GM18907 (cell line): ENCODE measurements at regions not wholly inside any gene's neighbourhood (a gene's known extent, or its start where the extent isn't known, plus 50 kb on each side); places are given as distances from the start of the nearest gene placed in this dataset.

ENCODE experiments used
- ATAC-seq: cut with Tn5 transposase; IDR thresholded peaks from one replicate; pipeline ENCODE4 v1.9.1; 2021; ENCODE audit warnings: mild to moderate bottlenecking, moderate library complexity; ENCODE audit not compliant: unreplicated experiment

- ATAC-seq: no peak
These were observed 288.1 kb upstream of the MAP3K7 start for GRCh38 chr6:90874931-90875330.

GRCh38 chr6:90872981-90873380 is 286.1 kb upstream of the MAP3K7 start:
- no peak for ATAC-seq

- no peak for ATAC-seq
These were observed 283.7 kb upstream of the MAP3K7 start for GRCh38 chr6:90870561-90870960.

GRCh38 chr6:90868656-90869055 is 281.8 kb upstream of the MAP3K7 start:
- ATAC-seq: no peak

- ATAC-seq: no peak
These were observed 281.4 kb upstream of the MAP3K7 start for GRCh38 chr6:90868256-90868655.

- no peak for ATAC-seq
These were observed 278.6 kb upstream of the MAP3K7 start for GRCh38 chr6:90865513-90865912.

- ATAC-seq: no peak
These were observed 276.2 kb upstream of the MAP3K7 start for GRCh38 chr6:90863043-90863442.

- no peak for ATAC-seq
These were observed 274.1 kb upstream of the MAP3K7 start for GRCh38 chr6:90860822-90861601.

- no peak for ATAC-seq
These were observed 272.7 kb upstream of the MAP3K7 start for GRCh38 chr6:90859612-90860011.

GRCh38 chr6:90859056-90859455 is 272.2 kb upstream of the MAP3K7 start:
- no peak for ATAC-seq

- no peak for ATAC-seq
These were observed 262.8 kb upstream of the MAP3K7 start for GRCh38 chr6:90849686-90850085.

GRCh38 chr6:90846824-90847223 is 260.0 kb upstream of the MAP3K7 start:
- ATAC-seq: no peak

GRCh38 chr6:90835596-90836212 is 248.8 kb upstream of the MAP3K7 start:
- no peak for ATAC-seq

- ATAC-seq: no peak
These were observed 242.4 kb upstream of the MAP3K7 start for GRCh38 chr6:90829311-90829710.

- no peak for ATAC-seq
These were observed 233.6 kb upstream of the MAP3K7 start for GRCh38 chr6:90820436-90820835.

- ATAC-seq: no peak
These were observed 232.6 kb upstream of the MAP3K7 start for GRCh38 chr6:90819483-90819882.

GRCh38 chr6:90818163-90818562 is 231.3 kb upstream of the MAP3K7 start:
- ATAC-seq: no peak

GRCh38 chr6:90816764-90817163 is 229.9 kb upstream of the MAP3K7 start:
- no peak for ATAC-seq

- no peak for ATAC-seq
These were observed 224.8 kb upstream of the MAP3K7 start for GRCh38 chr6:90811596-90812226.

GRCh38 chr6:90809035-90809434 is 222.2 kb upstream of the MAP3K7 start:
- ATAC-seq: no peak

- ATAC-seq: no peak
These were observed 221.2 kb upstream of the MAP3K7 start for GRCh38 chr6:90807791-90808701.
